HCT116 (cell line): ENCODE measurements at regions not wholly inside any gene's neighbourhood (a gene's known extent, or its start where the extent isn't known, plus 50 kb on each side); places are given as distances from the start of the nearest gene placed in this dataset.

Source experiments
- ATAC-seq: fragments of 200-7000 bp; cut with Tn5 transposase; 2 replicates; pipeline ENCODE4 v1.9.1; 2020; ENCODE audit warnings: mild to moderate bottlenecking, moderate library complexity
- BruUV-seq: library from RNA; stranded (reverse); fragments of 400-500 nt; replicated peaks from 2 replicates; lab custom pipeline; 2021; lab: Mats Ljungman, UMichigan
- CTCF ChIA-PET: fragments of 300-600 bp; sonication (Branson Sonifier 250); formaldehyde crosslinking; loops from one replicate; lab custom pipeline; 2021; ENCODE audit warnings: antibody characterized with exemption; lab: Charles Lee
- POLR2A ChIA-PET: fragments of 300-600, 350-600 bp; sonication (Branson Sonifier 250); formaldehyde crosslinking; loops from one replicate; lab custom pipeline; 2021; ENCODE audit warnings: antibody characterized with exemption; lab: Charles Lee
- RAD21 ChIA-PET, 2 experiments: fragments of 300-600 bp; sonication (Branson Sonifier 250); formaldehyde crosslinking; loops; one replicate each; lab custom pipeline; 2023; ENCODE audit warnings: low total read pairs in 2 of 2; ENCODE audit not compliant: uncharacterized antibody in 2 of 2, unreplicated experiment in 2 of 2, low non-redundant PET in 1 of 2; lab: Charles Lee
- DNase-seq: peaks from one replicate; pipeline ENCODE4 v3.0.0-alpha.2; 2010; ENCODE audit warnings: low read depth, low spot score
- H2AFZ ChIP-seq: fragments of 200-600 bp; shearing (Covaris generic), sonication (generic); 2 replicates; pipeline ENCODE4 v1.6.1; 2017; ENCODE audit warnings: low read depth, mixed run types, mixed read lengths, antibody characterized with exemption, low read length; ENCODE audit not compliant: poor library complexity, severe bottlenecking
- H3K27ac ChIP-seq: 2 replicates; pipeline ENCODE4 v1.5.1; 2012; ENCODE audit warnings: low read depth, low read length
- H3K27me3 ChIP-seq: fragments of 200-600 bp; sonication (generic); 2 replicates; pipeline ENCODE4 v1.6.1; 2016; ENCODE audit warnings: mixed run types, low read length, mixed read lengths; ENCODE audit not compliant: insufficient read depth
- H3K36me3 ChIP-seq, 2 experiments: fragments of 200-500 bp in 1 of 2; fragments of 200-600 bp in 1 of 2; sonication (Bioruptor generic) in 1 of 2; sonication (generic) in 1 of 2; 2 replicates each; pipeline versions ENCODE4 v1.5.1 to v1.6.1; 2014 to 2016; ENCODE audit warnings: low read length in 2 of 2, inconsistent platforms in 1 of 2, mixed read lengths in 1 of 2, mixed run types in 1 of 2; ENCODE audit not compliant: insufficient read depth in 2 of 2, control insufficient read depth in 1 of 2
- H3K4me1 ChIP-seq, 2 experiments: fragments of 200-600 bp in 1 of 2; sonication (generic) in 1 of 2; 2 replicates each; pipeline versions ENCODE4 v1.5.1 to v1.6.1; 2012 to 2017; ENCODE audit warnings: low read length in 2 of 2, inconsistent platforms in 1 of 2, mild to moderate bottlenecking in 1 of 2, mixed read lengths in 1 of 2, mixed run types in 1 of 2, moderate library complexity in 1 of 2; ENCODE audit not compliant: insufficient read depth in 2 of 2, control insufficient read depth in 1 of 2
- H3K4me2 ChIP-seq: fragments of 200-600 bp; sonication (generic); 2 replicates; pipeline ENCODE4 v1.6.1; 2017; ENCODE audit warnings: mixed run types, low read length, mixed read lengths
- H3K4me3 ChIP-seq, 2 experiments: fragments of 200-600 bp in 1 of 2; sonication (generic) in 1 of 2; replicated peaks in 1 of 2; 2 replicates each; pipeline ENCODE4 v1.5.1; 2011 to 2016; ENCODE audit warnings: low read length in 2 of 2, control low read depth in 1 of 2, low read depth in 1 of 2, mild to moderate bottlenecking in 1 of 2, mixed read lengths in 1 of 2, mixed run types in 1 of 2
- H3K79me2 ChIP-seq: fragments of 200-600 bp; sonication (generic); 2 replicates; pipeline ENCODE4 v1.6.1; 2017; ENCODE audit warnings: mild to moderate bottlenecking, mixed run types, low read length, moderate library complexity, mixed read lengths; ENCODE audit not compliant: insufficient read depth
- H3K9ac ChIP-seq: fragments of 200-600 bp; sonication (generic); 2 replicates; pipeline ENCODE4 v1.6.1; 2016; ENCODE audit warnings: low read length, mixed read lengths
- H3K9me2 ChIP-seq: fragments of 200-600 bp; sonication (generic), shearing (Covaris generic); 2 replicates; pipeline ENCODE4 v1.6.1; 2017; ENCODE audit warnings: mixed run types, mild to moderate bottlenecking, moderate library complexity; ENCODE audit not compliant: insufficient read depth
- H3K9me3 ChIP-seq, 2 experiments: fragments of 200-500 bp in 1 of 2; fragments of 200-600 bp in 1 of 2; sonication (Bioruptor generic) in 1 of 2; sonication (generic) in 1 of 2; 2 replicates each; pipeline ENCODE4 v1.6.1; 2014 to 2017; ENCODE audit warnings: low read length in 2 of 2, mixed read lengths in 2 of 2, inconsistent platforms in 1 of 2, low read depth in 1 of 2, mild to moderate bottlenecking in 1 of 2, mixed run types in 1 of 2, moderate library complexity in 1 of 2; ENCODE audit not compliant: control insufficient read depth in 1 of 2, insufficient read depth in 1 of 2
- H4K20me1 ChIP-seq: fragments of 200-600 bp; sonication (generic), shearing (Covaris generic); 2 replicates; pipeline ENCODE4 v1.6.1; 2017; ENCODE audit warnings: mixed run types, mild to moderate bottlenecking, moderate library complexity; ENCODE audit not compliant: insufficient read depth
- ATF3 ChIP-seq: IDR thresholded peaks from 2 replicates; pipeline ENCODE4 v1.6.1; 2012
- CBX3 ChIP-seq: IDR thresholded peaks from 2 replicates; pipeline ENCODE4 v1.6.1; 2012; ENCODE audit warnings: low read depth
- CTCF ChIP-seq, 3 experiments: fragments of 200-600 bp in 1 of 3; sonication (generic) in 1 of 3; IDR thresholded peaks in 2 of 3; conservative IDR thresholded peaks in 1 of 3; 2 replicates each; pipeline ENCODE4 v1.5.1; 2012 to 2017; ENCODE audit warnings: low read depth in 2 of 3, low read length in 2 of 3, antibody characterized with exemption in 1 of 3, borderline replicate concordance in 1 of 3, control low read depth in 1 of 3, mild to moderate bottlenecking in 1 of 3, mixed read lengths in 1 of 3, mixed run types in 1 of 3, moderate library complexity in 1 of 3; ENCODE audit not compliant: insufficient read depth in 1 of 3
- EGR1 ChIP-seq: IDR thresholded peaks from 2 replicates; pipeline ENCODE4 v1.6.1; 2012; ENCODE audit warnings: low read depth
- EZH2phosphoT487 ChIP-seq: fragments of 200-600 bp; IDR thresholded peaks from 2 replicates; pipeline ENCODE4 v1.6.1; 2018; ENCODE audit warnings: antibody characterized with exemption, borderline replicate concordance
- FOSL1 ChIP-seq: IDR thresholded peaks from 2 replicates; pipeline ENCODE4 v1.6.1; 2012; ENCODE audit warnings: low read depth
- JUND ChIP-seq: IDR thresholded peaks from 2 replicates; pipeline ENCODE4 v1.6.1; 2012
- POLR2A ChIP-seq: IDR thresholded peaks from 2 replicates; pipeline ENCODE4 v1.7.0; 2011; ENCODE audit warnings: borderline replicate concordance; ENCODE audit not compliant: insufficient read depth, insufficient read length; ENCODE audit errors: extremely low read depth
- POLR2AphosphoS5 ChIP-seq: IDR thresholded peaks from 2 replicates; pipeline ENCODE4 v1.6.1; 2011; ENCODE audit warnings: mild to moderate bottlenecking, low read depth, low read length, moderate library complexity
- RAD21 ChIP-seq: IDR thresholded peaks from 2 replicates; pipeline ENCODE4 v1.6.1; 2012; ENCODE audit warnings: low read depth, mild to moderate bottlenecking
- REST ChIP-seq: IDR thresholded peaks from 2 replicates; pipeline ENCODE4 v1.6.1; 2012; ENCODE audit warnings: low read depth
- SIN3A ChIP-seq: IDR thresholded peaks from 2 replicates; pipeline ENCODE4 v1.6.1; 2012; ENCODE audit warnings: low read depth
- SP1 ChIP-seq: IDR thresholded peaks from 2 replicates; pipeline ENCODE4 v1.6.1; 2012; ENCODE audit warnings: low read depth
- intact Hi-C: fragments of 100-400 bp; cut with micrococcal nuclease; formaldehyde crosslinking; loops from 2 replicates; pipeline ENCODE4 v1.10.0; 2022

GRCh38 chr2:59711121-59711520 lies 842.3 kb downstream of the BCL11A start:
- RAD21 ChIA-PET = no interaction called here
- no peak for ATAC-seq
- POLR2A ChIA-PET = no interaction called here
- Histone ChIP-seq H3K4me2 (no peak overlapping the region), H3K9me3 (no peaks in the 10 kb centered on the region; a peak in 1 of 4 replicates), H3K9ac (no peak overlapping the region), H4K20me1 (no peaks in the 10 kb centered on the region; the same call in 1 of the 2 replicates), H3K27me3 (no peaks in the 10 kb centered on the region), H2AFZ (no peak overlapping the region), H3K4me3 (no peak overlapping the region), H3K4me1 (no peaks in the 10 kb centered on the region), H3K9me2 (no peaks in the 10 kb centered on the region), H3K36me3 (no peaks in the 10 kb centered on the region), H3K27ac (no peak overlapping the region), H3K79me2 (no peaks in the 10 kb centered on the region)
- no peak for DNase-seq
- TF ChIP-seq JUND (no peak), POLR2AphosphoS5 (no peak), EZH2phosphoT487 (no peak), CTCF (IDR thresholded peaks at IDR 0.05 in 2 of 3, conservative IDR thresholded peaks at IDR 0.05 in 1 of 3; ENCODE audit: borderline replicate concordance in 1 of 3, insufficient read depth in 1 of 3, low read depth in 2 of 3, low read length in 2 of 3) (no peak), FOSL1 (no peak), SP1 (no peak), SIN3A (no peak), POLR2A (no peak), RAD21 (no peak), EGR1 (no peak), REST (no peak), CBX3 (no peak), ATF3 (no peak)
- CTCF ChIA-PET = no interaction called here
- no TSS peak for BruUV-seq
- intact Hi-C loops = no loop called here
